ENCODE measurements at regions not wholly inside any gene's neighbourhood (a gene's known extent, or its start where the extent isn't known, plus 50 kb on each side); places are given as distances from the start of the nearest gene placed in this dataset.
"Not testable (repeated sequence)": the region's sequence is repeated elsewhere in the genome, so short reads cannot be mapped to it uniquely, and the experiment has no call there.

DNA sequence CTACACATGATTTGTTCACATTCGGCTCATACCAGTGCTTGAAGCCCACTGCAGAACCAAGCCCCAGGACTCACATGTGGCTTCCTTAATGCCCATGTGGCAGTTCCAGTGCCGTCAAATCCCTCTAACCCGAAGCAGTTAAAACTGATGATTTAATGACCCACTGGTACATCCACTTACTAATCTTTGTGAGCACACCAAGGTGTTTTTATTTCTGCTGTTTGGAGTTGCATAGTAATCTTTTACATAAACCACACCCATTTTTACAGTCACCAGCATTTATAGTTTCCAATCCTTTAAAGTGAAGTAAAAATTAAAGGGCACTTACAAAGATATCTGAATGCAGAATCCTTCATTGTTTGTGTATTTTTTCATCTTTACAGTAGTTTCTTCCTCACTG is 232.0 kb downstream of the ANKRD60 start:
- no peak for DNase-seq

- no peak for DNase-seq
Observed at GRCh38 chr20:57995381-57995977, 233.0 kb downstream of the ANKRD60 start.

GRCh38 chr20:57993716-57994431 is 234.6 kb downstream of the ANKRD60 start:
- DNase-seq = no peak

GRCh38 chr20:57991211-57991881 is 237.1 kb downstream of the ANKRD60 start:
- peak; percentile 28 for DNase-seq

DNA sequence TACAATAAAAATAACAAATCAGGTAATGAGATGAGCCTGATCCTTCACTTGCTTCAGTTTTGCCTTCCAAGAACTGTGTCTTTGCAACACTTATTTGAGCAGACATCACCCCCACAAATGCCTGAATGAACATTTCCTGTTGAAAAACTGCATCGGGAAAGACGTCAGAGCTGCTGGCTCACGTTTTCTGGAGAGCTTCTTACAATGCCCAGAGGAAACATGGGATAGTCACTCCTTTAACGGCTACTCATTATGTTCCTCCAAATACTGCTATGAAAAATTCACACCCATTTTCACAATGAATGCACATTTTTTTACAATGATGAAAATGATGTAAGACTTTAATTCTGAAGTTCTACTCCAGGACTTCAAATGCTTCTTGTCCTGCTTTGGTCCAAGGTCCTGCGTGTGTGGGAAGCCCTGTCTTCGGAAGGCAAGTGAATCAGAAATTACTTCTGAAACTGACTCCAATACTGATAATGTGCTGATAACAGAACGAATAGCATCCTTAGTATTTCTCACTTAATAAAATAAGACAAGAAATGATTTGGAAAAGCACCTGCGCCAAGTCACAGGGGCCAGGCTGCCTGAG is 238.0 kb downstream of the ANKRD60 start:
- DNase-seq = no peak

- no peak for DNase-seq
Observed at GRCh38 chr20:57988828-57989227, 239.6 kb downstream of the ANKRD60 start.

GRCh38 chr20:57988422-57988821 is 240.0 kb downstream of the ANKRD60 start:
- no peak for DNase-seq

GRCh38 chr20:57987659-57988058 is 240.8 kb downstream of the ANKRD60 start:
- no peak for DNase-seq

GRCh38 chr20:57986666-57987065 is 241.8 kb downstream of the ANKRD60 start:
- no peak for DNase-seq

- no peak for DNase-seq
Observed at GRCh38 chr20:57985278-57985677, 243.2 kb downstream of the ANKRD60 start.

GRCh38 chr20:57983082-57983481 is 245.4 kb downstream of the ANKRD60 start:
- DNase-seq = no peak

DNA sequence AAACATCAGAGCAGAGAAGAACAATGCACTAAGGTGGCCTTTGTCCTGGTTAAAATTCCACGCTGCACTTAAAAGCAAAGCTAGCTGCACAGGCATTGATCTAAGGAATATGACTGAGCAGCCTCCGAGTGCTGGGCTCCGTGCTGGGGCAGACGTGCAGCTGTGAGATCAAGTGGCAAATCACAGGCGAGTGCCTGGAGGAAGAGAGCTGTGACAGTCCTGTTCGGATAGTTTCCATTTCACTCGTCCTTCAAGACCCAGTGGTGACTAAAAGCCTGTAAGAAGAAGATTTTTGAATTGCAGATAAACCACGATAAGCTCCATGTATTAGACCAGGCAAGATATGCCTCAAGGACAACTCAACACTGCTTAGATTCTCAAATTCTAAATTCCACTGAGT is 247.9 kb downstream of the ANKRD60 start:
- DNase-seq = no peak

GRCh38 chr20:57977569-57977968 is 250.9 kb downstream of the ANKRD60 start:
- no peak for DNase-seq

DNA sequence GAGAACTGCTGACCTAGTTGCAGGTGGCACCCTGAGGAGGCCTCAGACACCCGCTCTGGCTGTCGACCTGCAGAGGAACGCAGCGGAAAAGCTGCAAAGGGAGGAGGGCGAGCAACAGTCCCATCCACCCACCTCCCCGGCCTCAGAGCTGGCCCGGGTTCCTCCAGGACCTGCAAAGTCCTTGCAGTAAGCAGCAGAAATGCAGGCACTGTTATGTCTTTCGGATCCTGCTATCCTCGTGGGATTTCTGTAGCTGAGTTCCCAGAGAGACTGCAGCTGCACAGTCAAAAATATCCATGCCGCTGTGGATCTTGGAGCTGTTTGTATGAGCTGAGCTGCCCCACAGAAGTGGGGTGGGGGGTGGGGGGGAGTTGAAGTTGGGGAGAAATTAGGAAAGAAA is 251.3 kb downstream of the ANKRD60 start:
- DNase-seq = no peak

DNA sequence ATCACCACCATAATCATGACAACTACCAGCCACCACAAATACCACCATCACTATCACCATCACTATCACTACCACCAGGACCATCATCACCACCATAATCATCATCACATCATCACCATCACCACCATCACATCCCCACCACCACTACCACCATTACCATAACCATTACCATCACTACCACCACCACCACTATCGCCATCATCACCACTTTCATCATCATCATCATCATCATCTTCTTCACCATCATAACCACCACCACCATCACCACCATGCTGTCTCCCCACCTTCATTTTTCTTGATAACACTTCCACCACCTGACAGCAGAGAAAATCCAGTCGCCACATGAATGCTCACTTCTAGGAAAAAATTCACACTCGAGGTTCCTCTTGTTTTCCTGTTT is 253.6 kb downstream of the ANKRD60 start:
- no peak for DNase-seq

DNA sequence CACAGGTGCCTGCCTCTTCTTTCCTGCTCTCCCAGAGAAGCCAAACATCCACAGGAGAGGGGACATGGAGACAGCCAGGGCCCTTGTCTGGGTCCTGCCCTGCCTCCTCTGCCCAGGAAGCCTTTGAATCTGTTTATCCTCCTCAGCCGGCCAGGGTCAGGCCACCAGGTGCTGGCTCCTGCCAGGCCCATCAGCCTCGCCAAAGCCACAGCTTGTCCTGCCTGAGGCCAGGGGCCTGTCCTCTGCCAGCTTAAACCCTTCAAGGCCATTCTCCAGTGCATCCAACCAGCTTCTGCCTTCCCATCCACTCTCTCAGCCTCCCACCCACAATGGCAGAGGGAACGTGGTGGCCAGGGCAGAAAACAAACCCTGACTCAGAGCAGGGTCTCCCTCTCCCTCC is 254.6 kb downstream of the ANKRD60 start:
- no peak for DNase-seq

DNA sequence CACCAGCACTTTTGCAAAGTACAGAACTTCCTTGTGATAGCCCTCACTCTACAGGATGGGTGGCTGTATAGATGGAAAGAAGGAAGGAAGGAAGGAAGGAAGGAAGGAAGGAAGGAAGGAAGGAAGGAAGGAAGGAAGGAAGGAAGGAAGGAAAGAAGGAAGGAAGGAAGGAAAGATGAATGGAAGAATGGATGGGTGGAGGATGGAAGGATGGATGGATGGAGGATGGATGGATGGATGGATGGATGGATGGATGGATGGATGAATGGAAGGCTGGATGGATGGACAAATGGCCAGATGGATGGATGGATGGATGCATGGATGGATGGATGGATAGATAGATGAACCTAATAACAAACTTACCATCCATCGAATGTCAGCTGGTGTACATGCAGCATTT is 256.9 kb downstream of the ANKRD60 start:
- DNase-seq = not testable (repeated sequence)

- DNase-seq = no peak
Observed at GRCh38 chr20:57970856-57971255, 257.6 kb downstream of the ANKRD60 start.

DNA sequence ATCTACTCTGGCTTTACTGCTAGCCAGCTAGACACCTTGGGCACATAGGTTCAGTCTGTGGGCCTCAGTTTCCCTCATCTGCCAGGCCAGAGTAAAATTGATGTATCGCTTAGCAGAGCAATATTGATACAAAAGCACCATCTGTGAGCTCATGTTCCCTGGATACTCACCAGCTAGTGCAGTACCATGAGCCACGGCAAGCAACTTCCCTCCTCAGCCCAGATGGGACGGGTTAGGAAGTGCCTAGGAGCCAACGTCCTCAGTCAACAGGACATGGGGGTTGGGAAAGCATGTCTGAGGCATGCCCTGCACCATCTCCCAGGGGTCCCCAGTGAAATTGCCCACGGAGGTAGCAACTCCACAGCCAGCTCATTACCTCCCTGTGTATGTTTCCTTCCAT is 258.3 kb downstream of the ANKRD60 start:
- no peak for DNase-seq

- no peak for DNase-seq
Observed at GRCh38 chr20:57968120-57968519, 258.3 kb upstream of the PMEPA1 start.

DNA sequence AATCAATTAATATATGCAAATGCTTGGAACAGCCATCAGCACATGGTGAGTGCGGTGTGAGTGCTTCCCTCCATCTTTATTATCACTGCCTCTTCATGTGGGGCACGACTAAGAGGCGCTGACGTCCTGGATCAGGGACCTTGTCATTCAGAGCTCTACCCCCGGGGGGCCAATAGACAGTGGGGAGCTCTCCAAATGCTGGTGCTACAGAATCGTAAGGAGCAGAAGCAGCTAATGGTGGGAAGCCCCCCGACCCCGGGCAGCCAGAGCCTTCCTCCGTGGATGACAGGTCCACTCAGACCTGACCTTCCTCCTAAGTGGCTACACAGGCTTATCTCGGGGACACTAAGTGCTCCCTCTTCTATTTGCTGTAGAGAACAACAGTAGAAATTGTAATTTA is 257.5 kb upstream of the PMEPA1 start:
- no peak for DNase-seq

- no peak for DNase-seq
Observed at GRCh38 chr20:57966620-57967019, 256.8 kb upstream of the PMEPA1 start.

DNA sequence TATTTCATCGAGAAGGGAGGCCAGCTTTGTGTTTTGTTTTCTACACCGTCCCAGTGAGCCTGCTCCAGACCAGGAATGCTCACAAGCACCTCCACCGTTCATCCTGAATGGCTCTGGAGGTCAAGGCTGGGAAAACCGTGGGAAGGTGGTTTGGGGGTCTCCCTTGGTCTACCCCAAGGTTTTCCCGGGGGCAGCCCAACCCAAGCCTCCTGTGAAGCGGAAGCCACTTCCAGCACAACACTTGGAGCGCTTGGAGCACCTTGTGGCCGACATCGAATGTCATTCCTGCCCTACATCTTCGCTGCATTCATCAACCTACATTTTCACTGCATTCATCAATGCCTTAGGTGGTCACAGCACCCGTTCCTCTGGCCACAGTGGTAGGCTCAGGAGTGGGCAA is 255.6 kb upstream of the PMEPA1 start:
- DNase-seq = no peak

All from stimulated activated CD8-positive, alpha-beta memory T cell treated with anti-CD3 and anti-CD28 coated beads, Interleukin-4, amount 100 ng/mL, for 48 hours (primary cell).